ENCODE measurements at regions not wholly inside any gene's neighbourhood (a gene's known extent, or its start where the extent isn't known, plus 50 kb on each side); places are given as distances from the start of the nearest gene placed in this dataset.

GRCh38 chr17:71409137-71409536 is 711.7 kb upstream of the SOX9 start:
- DNase-seq (ENCODE audit: low read depth, low spot score) = no peak
- H3K4me3 ChIP-seq (ENCODE audit: low read depth, low read length) = no peak overlapping the region
- POLR2A ChIA-PET = interaction anchor here (0.5 to 0.7 kb wide), 2 partner anchors 22 to 1035 kb away, joined by 3 to 7 read pairs; no protein-coding TSS in a partner anchor
- CTCF ChIA-PET = interaction anchor here (0.7 to 0.8 kb wide), 3 partner anchors 236 to 1085 kb away, joined by 4 to 5 read pairs (median 4); no protein-coding TSS in a partner anchor
- H3K27ac ChIP-seq (ENCODE audit: low read depth, low read length) = no peak overlapping the region
- no peak for TF ChIP-seq CTCF (IDR thresholded peaks at IDR 0.05; ENCODE audit: low read depth, low read length)
- no peaks in the 10 kb centered on the region for H3K9me3 ChIP-seq (ENCODE audit: control insufficient read depth, insufficient read depth, low read length)
- H3K27me3 ChIP-seq (ENCODE audit: control insufficient read depth, insufficient read depth, low read length) = no peaks in the 10 kb centered on the region

GRCh38 chr17:71409712-71410111 is 711.1 kb upstream of the SOX9 start:
- ChIA-PET CTCF (interaction anchor here (0.7 kb wide), 2 partner anchors 237 to 1085 kb away, joined by 4 to 5 read pairs; no protein-coding TSS in a partner anchor), POLR2A (interaction anchor here (0.7 kb wide), 1 partner anchor 22 kb away, joined by 7 read pairs; no protein-coding TSS in a partner anchor)
- Histone ChIP-seq H3K9me3 (ENCODE audit: control insufficient read depth, insufficient read depth, low read length) (no peaks in the 10 kb centered on the region), H3K27me3 (ENCODE audit: control insufficient read depth, insufficient read depth, low read length) (no peaks in the 10 kb centered on the region), H3K4me3 (ENCODE audit: low read depth, low read length) (no peak overlapping the region), H3K27ac (ENCODE audit: low read depth, low read length) (no peak overlapping the region)
- no peak for TF ChIP-seq CTCF (IDR thresholded peaks at IDR 0.05; ENCODE audit: low read depth, low read length)
- no peak for DNase-seq (ENCODE audit: low read depth, low spot score)

GRCh38 chr17:71412803-71413202 is 708.0 kb upstream of the SOX9 start:
- ChIA-PET POLR2A (interaction anchor here (0.6 to 1.0 kb wide), 3 partner anchors 13 to 708 kb away, joined by 3 to 4 read pairs (median 4); partner anchors contain the start of gene SOX9), CTCF (interaction anchor here (2.1 kb wide), 1 partner anchor 60 kb away, joined by 9 read pairs; no protein-coding TSS in a partner anchor)

GRCh38 chr17:71413935-71414334 is 706.9 kb upstream of the SOX9 start:
- Histone ChIP-seq H3K27ac (ENCODE audit: low read depth, low read length) (no peak overlapping the region), H3K27me3 (ENCODE audit: control insufficient read depth, insufficient read depth, low read length) (no peaks in the 10 kb centered on the region), H3K9me3 (ENCODE audit: control insufficient read depth, insufficient read depth, low read length) (no peaks in the 10 kb centered on the region), H3K4me3 (ENCODE audit: low read depth, low read length) (no peak overlapping the region)
- CTCF ChIA-PET = interaction anchor here (1.3 to 2.1 kb wide), 2 partner anchors 59 to 647 kb away, joined by 7 to 9 read pairs; no protein-coding TSS in a partner anchor
- TF ChIP-seq CTCF (IDR thresholded peaks at IDR 0.05; ENCODE audit: low read depth, low read length) = no peak
- POLR2A ChIA-PET = no interaction called here
- DNase-seq (ENCODE audit: low read depth, low spot score) = no peak

More at GRCh38 chr17:71412803-71413202, 708.0 kb upstream of the SOX9 start:
- no peaks in the 10 kb centered on the region for H3K9me3 ChIP-seq (ENCODE audit: control insufficient read depth, insufficient read depth, low read length)
- H3K4me3 ChIP-seq (ENCODE audit: low read depth, low read length) = no peak overlapping the region
- H3K27me3 ChIP-seq (ENCODE audit: control insufficient read depth, insufficient read depth, low read length) = no peaks in the 10 kb centered on the region
- peak overlapping the region; percentile 47 for H3K27ac ChIP-seq (ENCODE audit: low read depth, low read length)
- DNase-seq (ENCODE audit: low read depth, low spot score) = peak; percentile 94
- TF ChIP-seq CTCF (IDR thresholded peaks at IDR 0.05; ENCODE audit: low read depth, low read length) = no peak

GRCh38 chr17:71417142-71417541 is 703.7 kb upstream of the SOX9 start:
- CTCF ChIA-PET = interaction anchor here (0.6 to 1.0 kb wide), 2 partner anchors 180 to 306 kb away, joined by 3 to 4 read pairs; no protein-coding TSS in a partner anchor
- DNase-seq (ENCODE audit: low read depth, low spot score) = no peak
- TF ChIP-seq CTCF (IDR thresholded peaks at IDR 0.05; ENCODE audit: low read depth, low read length) = no peak
- H3K27ac ChIP-seq (ENCODE audit: low read depth, low read length) = no peak overlapping the region
- no peaks in the 10 kb centered on the region for H3K27me3 ChIP-seq (ENCODE audit: control insufficient read depth, insufficient read depth, low read length)
- no peaks in the 10 kb centered on the region for H3K9me3 ChIP-seq (ENCODE audit: control insufficient read depth, insufficient read depth, low read length)
- POLR2A ChIA-PET = no interaction called here
- no peak overlapping the region for H3K4me3 ChIP-seq (ENCODE audit: low read depth, low read length)

All from AG04450 (cell line).